Prostate gland (tissue), 2 donors: ENCODE measurements at regions not wholly inside any gene's neighbourhood (a gene's known extent, or its start where the extent isn't known, plus 50 kb on each side); places are given as distances from the start of the nearest gene placed in this dataset.

Experiments used
- CTCF ChIP-seq, 4 experiments: fragments of 200-600 bp in 2 of 4; fragments of 450-650 bp in 2 of 4; sonication (generic) in 2 of 4; IDR thresholded peaks; 1 replicate in 3 of 4; 2 replicates in 1 of 4; pipeline ENCODE4 v1.5.1; 2016 to 2019; ENCODE audit warnings: antibody characterized with exemption in 4 of 4, mild to moderate bottlenecking in 2 of 4, moderate library complexity in 2 of 4
- POLR2AphosphoS5 ChIP-seq: sonication (generic); formaldehyde crosslinking; IDR thresholded peaks from one replicate; pipeline ENCODE4 v1.6.1; 2017; ENCODE audit warnings: antibody characterized with exemption

- TF ChIP-seq CTCF (IDR thresholded peaks at IDR 0.05) (no peak), POLR2AphosphoS5 (no peak)
Observed at GRCh38 chr18:27411013-27411412, 225.9 kb upstream of the CHST9 start.
